Panc1 (cell line): ENCODE measurements at regions not wholly inside any gene's neighbourhood (a gene's known extent, or its start where the extent isn't known, plus 50 kb on each side); places are given as distances from the start of the nearest gene placed in this dataset.

Experiments used
- ATAC-seq: fragments of 200-7000 bp; cut with Tn5 transposase; 2 replicates; pipeline ENCODE4 v1.9.1; 2020; ENCODE audit warnings: mild to moderate bottlenecking, moderate library complexity
- BruUV-seq: library from RNA; stranded (reverse); fragments of 400-500 nt; replicated peaks from 2 replicates; lab custom pipeline; 2021; lab: Mats Ljungman, UMichigan
- CTCF ChIA-PET: fragments of 300-600 bp; sonication (Branson Sonifier 250); formaldehyde crosslinking; loops from one replicate; lab custom pipeline; 2022; ENCODE audit warnings: antibody characterized with exemption; lab: Charles Lee
- POLR2A ChIA-PET: fragments of 300-600 bp; sonication (Branson Sonifier 250); formaldehyde crosslinking; loops from one replicate; lab custom pipeline; 2022; ENCODE audit warnings: antibody characterized with exemption; lab: Charles Lee
- DNase-seq: peaks from one replicate; pipeline ENCODE4 v3.0.0-alpha.2; 2010; ENCODE audit warnings: low read depth, low spot score
- H3K27ac ChIP-seq: 2 replicates; pipeline ENCODE4 v1.5.1; 2011; ENCODE audit warnings: mild to moderate bottlenecking, low read length, inconsistent platforms
- H3K27me3 ChIP-seq: fragments of 200-500 bp; sonication (Bioruptor generic); 2 replicates; pipeline ENCODE4 v1.6.0; 2014; ENCODE audit warnings: low read length, inconsistent platforms; ENCODE audit not compliant: control insufficient read depth, insufficient read depth
- H3K36me3 ChIP-seq: fragments of 200-500 bp; sonication (Bioruptor generic); 2 replicates; pipeline ENCODE4 v1.5.1; 2014; ENCODE audit warnings: inconsistent platforms, mild to moderate bottlenecking, low read length, moderate library complexity; ENCODE audit not compliant: control insufficient read depth, insufficient read depth
- H3K4me1 ChIP-seq: 2 replicates; pipeline ENCODE4 v1.5.1; 2011; ENCODE audit warnings: inconsistent platforms, mild to moderate bottlenecking, low read length, moderate library complexity; ENCODE audit not compliant: control insufficient read depth, insufficient read depth
- H3K4me3 ChIP-seq, 2 experiments: 2 replicates each; pipeline ENCODE4 v1.5.1; 2011 to 2012; ENCODE audit warnings: low read depth in 2 of 2, low read length in 2 of 2, mild to moderate bottlenecking in 2 of 2, inconsistent platforms in 1 of 2, moderate library complexity in 1 of 2
- H3K9me3 ChIP-seq: fragments of 200-500 bp; sonication (Bioruptor generic); 2 replicates; pipeline ENCODE4 v1.5.1; 2014; ENCODE audit warnings: low read depth, mild to moderate bottlenecking, inconsistent platforms, low read length, moderate library complexity; ENCODE audit not compliant: control insufficient read depth, insufficient read depth
- CTCF ChIP-seq: fragments of 450-650 bp; IDR thresholded peaks from 2 replicates; pipeline ENCODE4 v1.5.1; 2017; ENCODE audit warnings: mild to moderate bottlenecking
- POLR2AphosphoS5 ChIP-seq: IDR thresholded peaks from 2 replicates; pipeline ENCODE4 v1.6.1; 2012; ENCODE audit warnings: mild to moderate bottlenecking, low read depth, low read length, moderate library complexity
- REST ChIP-seq, 2 experiments: IDR thresholded peaks; 2 replicates each; pipeline ENCODE4 v1.6.1; 2011 to 2012; ENCODE audit warnings: low read depth in 2 of 2, control low read depth in 1 of 2, low read length in 1 of 2, mild to moderate bottlenecking in 1 of 2, moderate library complexity in 1 of 2; ENCODE audit not compliant: insufficient read depth in 1 of 2
- SIN3A ChIP-seq: IDR thresholded peaks from 2 replicates; pipeline ENCODE4 v1.6.1; 2012; ENCODE audit warnings: low read depth, mild to moderate bottlenecking, low read length, moderate library complexity, borderline replicate concordance; ENCODE audit not compliant: insufficient read depth
- TCF7L2 ChIP-seq: IDR thresholded peaks from 2 replicates; pipeline ENCODE4 v1.6.1; 2011; ENCODE audit warnings: mild to moderate bottlenecking, low read depth, low read length, inconsistent platforms
- in situ Hi-C: cut with HindIII; loops from 2 replicates; pipeline ENCODE4 v1.10.0; 2016; ENCODE audit warnings: low sequenced_read_pairs, low pct_unique_long_range_greater_than_20kb
- intact Hi-C: fragments of 100-400 bp; cut with micrococcal nuclease; formaldehyde crosslinking; loops from one replicate; pipeline ENCODE4 v1.10.0; 2022; ENCODE audit not compliant: unreplicated experiment

- Histone ChIP-seq H3K27ac (no peak overlapping the region), H3K4me1 (no peaks in the 10 kb centered on the region), H3K9me3 (no peaks in the 10 kb centered on the region), H3K27me3 (no peaks in the 10 kb centered on the region), H3K36me3 (no peaks in the 10 kb centered on the region), H3K4me3 (no peak overlapping the region)
- no peak for DNase-seq
- in situ Hi-C loops, result no loop called here
- intact Hi-C loops, result no loop called here
- ChIA-PET CTCF (no interaction called here), POLR2A (no interaction called here)
- TF ChIP-seq POLR2AphosphoS5, result no peak
- TF ChIP-seq CTCF, result no peak; the same call in 1 of the 2 replicates
- TF ChIP-seq SIN3A, result no peak
- TF ChIP-seq TCF7L2, result no peak
- TF ChIP-seq REST (IDR thresholded peaks at IDR 0.05; ENCODE audit: insufficient read depth in 1 of 2, low read depth in 2 of 2, low read length in 1 of 2), result no peak
- no peak for ATAC-seq
- no TSS peak for BruUV-seq
Observed at GRCh38 chr6:66558189-66558588, 851.2 kb upstream of the EYS start.

DNA sequence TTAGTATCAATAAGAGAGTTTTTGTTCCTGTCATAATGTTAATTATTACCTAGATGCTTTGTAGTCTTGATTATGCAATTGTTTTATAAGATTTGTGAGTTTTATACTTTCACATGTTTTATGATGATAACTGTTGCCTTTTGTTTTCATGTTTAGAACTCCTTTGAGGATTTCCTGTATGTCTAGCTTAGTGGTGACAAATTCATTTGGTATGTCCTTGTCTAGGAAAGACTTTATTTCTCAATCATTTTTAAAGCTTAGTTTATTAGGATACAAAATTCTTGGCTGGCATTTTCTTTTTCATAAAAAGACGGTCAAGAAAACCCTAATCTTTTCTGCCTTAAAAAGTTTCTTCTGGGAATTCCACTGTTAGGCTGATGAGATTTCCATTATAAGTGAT lies 849.9 kb upstream of the EYS start:
- Histone ChIP-seq H3K4me3 (no peak overlapping the region), H3K9me3 (no peaks in the 10 kb centered on the region), H3K4me1 (no peaks in the 10 kb centered on the region), H3K36me3 (no peaks in the 10 kb centered on the region), H3K27ac (no peak overlapping the region), H3K27me3 (no peaks in the 10 kb centered on the region)
- no TSS peak for BruUV-seq
- ChIA-PET POLR2A (no interaction called here), CTCF (no interaction called here)
- DNase-seq (no peak), ATAC-seq (no peak)
- no peak for TF ChIP-seq REST (IDR thresholded peaks at IDR 0.05; ENCODE audit: insufficient read depth in 1 of 2, low read depth in 2 of 2, low read length in 1 of 2)
- intact Hi-C loops (no loop called here), in situ Hi-C loops (no loop called here)
